ENCODE measurements at regions not wholly inside any gene's neighbourhood (a gene's known extent, or its start where the extent isn't known, plus 50 kb on each side); places are given as distances from the start of the nearest gene placed in this dataset.

- no peak for DNase-seq
These were observed 258.3 kb downstream of the DIPK2A start for GRCh38 chr3:144229953-144230352.

- DNase-seq, result no peak
These were observed 263.9 kb downstream of the DIPK2A start for GRCh38 chr3:144235489-144235888.

GRCh38 chr3:144237351-144237750 lies 265.7 kb downstream of the DIPK2A start:
- no peak for DNase-seq

DNA sequence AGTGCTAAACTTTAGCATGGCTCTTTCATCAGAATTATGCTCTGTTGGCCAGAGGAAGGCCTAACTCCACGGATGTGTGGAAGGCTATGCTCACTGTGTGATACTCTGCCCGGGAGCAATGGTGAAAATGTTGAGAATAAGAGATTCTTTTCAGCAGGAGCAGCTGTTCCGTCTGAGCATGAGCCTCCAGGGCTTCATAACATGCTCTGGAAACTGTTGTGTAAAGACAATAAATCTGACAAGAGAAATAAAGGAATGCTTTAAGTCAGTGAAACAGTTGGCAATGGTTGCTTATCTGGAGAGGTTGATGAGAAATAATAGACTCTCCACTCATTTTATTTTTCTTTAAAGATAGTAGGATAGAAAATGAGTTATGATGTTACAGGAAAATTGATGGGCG lies 269.8 kb downstream of the DIPK2A start:
- DNase-seq, result peak; percentile 76

- peak; percentile 24 for DNase-seq
These were observed 271.1 kb downstream of the DIPK2A start for GRCh38 chr3:144242747-144243146.

- DNase-seq, result no peak
These were observed 273.0 kb downstream of the DIPK2A start for GRCh38 chr3:144244662-144245061.

GRCh38 chr3:144252896-144253295 lies 281.3 kb downstream of the DIPK2A start:
- DNase-seq, result no peak

- no peak for DNase-seq
These were observed 285.8 kb downstream of the DIPK2A start for GRCh38 chr3:144257381-144257780.

- DNase-seq, result no peak
These were observed 287.6 kb downstream of the DIPK2A start for GRCh38 chr3:144259267-144259666.

GRCh38 chr3:144263706-144264105 lies 292.1 kb downstream of the DIPK2A start:
- peak; percentile 32 for DNase-seq

DNA sequence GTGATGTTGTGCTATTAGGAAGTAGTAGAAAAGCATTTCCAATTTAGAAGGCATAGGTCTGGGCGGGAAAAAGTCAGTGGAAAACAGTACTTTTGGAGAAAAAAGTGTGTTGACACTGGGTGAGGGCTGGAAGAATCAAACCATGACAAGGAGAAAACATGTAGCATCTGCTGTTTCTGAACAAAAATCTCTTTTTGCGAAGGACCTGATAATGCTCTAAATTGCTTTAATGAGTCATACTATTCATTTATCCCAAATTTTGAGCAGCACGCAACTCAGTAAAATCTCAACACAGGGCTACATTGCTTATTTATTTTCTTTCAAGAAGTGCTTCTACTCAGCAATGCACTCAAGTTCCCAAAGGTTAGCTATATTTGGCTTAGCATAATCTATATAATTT lies 292.7 kb downstream of the DIPK2A start:
- DNase-seq, result no peak

- DNase-seq, result no peak
These were observed 293.2 kb downstream of the DIPK2A start for GRCh38 chr3:144264794-144265193.

DNA sequence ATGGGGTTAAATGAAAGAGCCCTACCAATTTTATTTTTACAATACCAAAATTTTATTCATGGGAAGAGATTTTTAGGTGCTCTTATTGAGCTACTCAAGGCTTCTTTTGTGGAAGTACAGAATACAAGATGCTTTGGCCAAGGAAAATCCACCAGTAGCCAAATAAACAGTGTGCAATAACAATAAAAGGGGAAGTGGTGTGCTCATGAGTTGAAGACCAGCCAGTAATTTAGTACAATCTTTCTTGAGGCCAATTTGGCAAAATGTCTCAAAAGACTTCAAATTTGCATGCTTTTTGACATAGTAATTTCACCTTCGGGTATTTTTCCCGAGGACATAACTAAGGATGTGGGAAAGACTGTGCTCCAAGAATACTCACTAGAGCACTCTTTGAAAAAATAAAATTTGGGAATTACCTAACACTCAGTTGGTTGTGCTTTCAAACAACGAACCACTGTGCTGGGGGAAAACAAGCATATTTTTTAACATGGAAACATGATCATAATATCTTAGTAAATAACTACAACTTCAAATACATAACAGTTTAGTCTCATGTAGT lies 294.0 kb downstream of the DIPK2A start:
- peak; percentile 73 for DNase-seq

GRCh38 chr3:144270100-144270499 lies 298.5 kb downstream of the DIPK2A start:
- DNase-seq, result no peak

- DNase-seq, result no peak
These were observed 301.1 kb downstream of the DIPK2A start for GRCh38 chr3:144272680-144273079.

GRCh38 chr3:144273601-144274000 lies 302.0 kb downstream of the DIPK2A start:
- no peak for DNase-seq

GRCh38 chr3:144275005-144275404 lies 303.4 kb downstream of the DIPK2A start:
- DNase-seq, result no peak

DNA sequence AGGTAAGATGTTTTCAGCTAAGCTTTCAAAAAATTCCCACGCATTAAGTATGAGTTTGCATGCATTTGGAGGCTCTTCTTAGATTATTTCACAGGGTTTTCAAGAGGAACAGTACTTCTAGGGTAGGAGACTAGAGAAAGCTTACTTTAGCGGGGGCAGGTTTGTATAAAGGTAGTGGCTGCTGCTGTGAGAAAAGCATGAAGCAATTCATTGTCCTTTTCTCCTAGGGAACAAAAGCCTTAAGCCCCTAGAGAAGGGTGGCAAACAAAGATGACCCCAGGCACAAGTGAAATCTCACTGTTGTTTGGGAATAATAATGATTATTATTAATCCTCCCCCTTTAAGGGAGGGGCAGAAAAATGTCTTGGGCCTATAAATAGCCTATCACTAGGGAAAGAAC lies 310.7 kb downstream of the DIPK2A start:
- DNase-seq, result no peak

GRCh38 chr3:144286235-144286910 lies 314.8 kb downstream of the DIPK2A start:
- DNase-seq, result no peak

GRCh38 chr3:144287001-144287400 lies 315.4 kb downstream of the DIPK2A start:
- no peak for DNase-seq

DNA sequence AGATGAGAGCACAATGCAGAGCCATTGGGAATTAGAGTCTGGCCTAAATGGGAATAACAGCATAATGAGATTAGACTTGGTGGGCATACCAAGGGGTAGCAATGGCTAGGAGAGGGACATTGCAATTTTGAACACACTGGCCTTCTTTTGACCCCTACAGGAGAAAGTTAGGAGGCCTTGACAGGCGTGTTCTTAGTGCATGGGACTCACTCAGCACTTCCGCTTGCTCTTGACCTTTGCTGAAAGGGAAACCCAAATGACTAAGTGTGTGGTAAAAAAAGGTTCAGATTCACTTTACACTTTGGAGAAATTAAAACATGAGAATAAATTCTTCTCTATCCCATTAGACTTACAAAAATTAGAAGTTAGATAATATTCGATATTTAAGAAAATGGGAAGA lies 317.4 kb downstream of the DIPK2A start:
- DNase-seq, result no peak

DNA sequence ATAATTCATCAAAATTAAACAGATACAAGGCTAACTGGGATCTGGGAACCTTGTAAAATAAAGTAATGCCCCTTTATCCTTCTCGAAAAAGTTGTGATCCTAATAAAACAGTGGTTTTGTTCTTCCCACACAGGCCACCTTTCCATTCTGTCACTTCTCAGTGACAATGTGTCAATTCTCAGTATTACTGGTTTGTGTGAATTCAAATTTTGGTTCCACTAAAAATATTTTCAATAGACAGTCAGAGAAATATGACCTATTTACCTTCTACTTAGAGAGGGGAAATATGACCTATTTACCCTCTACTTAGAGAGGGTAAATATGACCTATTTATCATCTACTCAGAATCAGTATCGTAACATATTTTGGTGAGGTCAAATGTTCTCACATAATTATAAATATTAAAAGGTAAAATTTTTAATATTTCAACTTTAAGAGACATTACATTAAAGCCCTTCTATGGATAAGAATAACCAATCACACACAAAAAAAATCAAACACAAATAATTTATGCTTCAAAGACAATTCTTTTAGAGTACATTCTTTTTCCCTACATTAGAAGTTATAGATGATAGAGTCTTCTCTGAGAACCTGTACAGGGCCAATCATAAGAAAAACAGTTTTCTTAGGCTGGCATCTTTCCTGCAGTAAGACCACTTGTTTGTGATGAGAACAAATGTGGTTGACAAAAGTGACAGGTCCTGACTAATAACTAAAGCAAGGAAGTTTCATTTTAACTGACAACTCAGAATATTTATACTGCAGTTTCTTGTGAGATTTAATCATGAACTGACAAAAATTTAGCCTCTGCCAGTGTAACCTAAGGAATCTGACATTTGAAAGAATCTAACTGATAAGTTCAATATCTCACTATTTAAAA lies 323.3 kb downstream of the DIPK2A start:
- DNase-seq, result no peak

- DNase-seq, result no peak
These were observed 324.0 kb downstream of the DIPK2A start for GRCh38 chr3:144295613-144296012.

All from muscle of arm (tissue), 1 donor.